Karpas-422 (cell line): ENCODE measurements at regions not wholly inside any gene's neighbourhood (a gene's known extent, or its start where the extent isn't known, plus 50 kb on each side); places are given as distances from the start of the nearest gene placed in this dataset.

Experiments
- DNase-seq: peaks from one replicate; pipeline ENCODE4 v3.0.0-alpha.2; 2015
- H2AFZ ChIP-seq: fragments of 200-600 bp; sonication (generic); 2 replicates; pipeline ENCODE4 v1.6.1; 2014; ENCODE audit warnings: antibody characterized with exemption, low read length, mixed read lengths
- H3K27ac ChIP-seq: fragments of 200-600 bp; sonication (generic); 2 replicates; pipeline ENCODE4 v1.5.1; 2014; ENCODE audit warnings: mild to moderate bottlenecking, low read length, moderate library complexity
- H3K27me3 ChIP-seq: fragments of 200-600 bp; sonication (generic); 2 replicates; pipeline ENCODE4 v1.6.1; 2014; ENCODE audit warnings: low read length, mixed read lengths
- H3K36me3 ChIP-seq: fragments of 200-600 bp; sonication (generic); 2 replicates; pipeline ENCODE4 v1.6.1; 2014; ENCODE audit warnings: low read length, mixed read lengths; ENCODE audit not compliant: insufficient read depth
- H3K4me1 ChIP-seq: fragments of 200-600 bp; sonication (generic); 2 replicates; pipeline ENCODE4 v1.6.1; 2014; ENCODE audit warnings: mild to moderate bottlenecking, low read length, mixed read lengths
- H3K4me2 ChIP-seq: fragments of 200-600 bp; sonication (generic); 2 replicates; pipeline ENCODE4 v1.6.1; 2014; ENCODE audit warnings: low read length, low read depth, mild to moderate bottlenecking; ENCODE audit not compliant: poor library complexity, severe bottlenecking
- H3K4me3 ChIP-seq: fragments of 200-600 bp; sonication (generic); 2 replicates; pipeline ENCODE4 v1.5.1; 2014; ENCODE audit warnings: mild to moderate bottlenecking, antibody characterized with exemption, low read length, mixed read lengths
- H3K79me2 ChIP-seq: fragments of 200-600 bp; sonication (generic); 2 replicates; pipeline ENCODE4 v1.6.1; 2014; ENCODE audit warnings: mild to moderate bottlenecking, low read length, mixed read lengths
- H3K9ac ChIP-seq: fragments of 200-600 bp; sonication (generic); 2 replicates; pipeline ENCODE4 v1.6.0; 2014; ENCODE audit warnings: low read length
- H3K9me2 ChIP-seq: fragments of 200-600 bp; sonication (generic), shearing (Covaris generic); replicated peaks from 2 replicates; pipeline ENCODE4 v1.6.0; 2014; ENCODE audit warnings: mild to moderate bottlenecking, low read length, moderate library complexity; ENCODE audit not compliant: insufficient read depth
- H3K9me3 ChIP-seq: fragments of 300-700, 200-600 bp; sonication (generic); 2 replicates; pipeline ENCODE4 v1.6.1; 2014; ENCODE audit warnings: low read length, mixed read lengths
- H4K20me1 ChIP-seq: fragments of 200-600 bp; sonication (generic); 2 replicates; pipeline ENCODE4 v1.6.1; 2014; ENCODE audit warnings: mild to moderate bottlenecking, antibody characterized with exemption, low read length, low read depth; ENCODE audit not compliant: insufficient read depth

GRCh38 chr7:25032774-25033743 is 53.1 kb upstream of the OSBPL3 start:
- H3K9me3 ChIP-seq, result peaks cover 3% of the 10 kb centered on the region; the same call in 1 of the 2 replicates
- peaks cover 41% of the 10 kb centered on the region for H3K4me1 ChIP-seq
- no peak overlapping the region for H3K4me2 ChIP-seq
- H3K79me2 ChIP-seq, result no peaks in the 10 kb centered on the region
- no peaks in the 10 kb centered on the region for H3K27me3 ChIP-seq
- no peak overlapping the region for H2AFZ ChIP-seq
- no peak overlapping the region for H3K27ac ChIP-seq
- H3K4me3 ChIP-seq, result no peak overlapping the region
- H3K9me2 ChIP-seq, result no peaks in the 10 kb centered on the region
- no peaks in the 10 kb centered on the region for H3K36me3 ChIP-seq
- H3K9ac ChIP-seq, result no peak overlapping the region
- no peak for DNase-seq
- H4K20me1 ChIP-seq, result no peaks in the 10 kb centered on the region

GRCh38 chr7:25031432-25031831 is 51.5 kb upstream of the OSBPL3 start:
- DNase-seq, result peak; percentile 63
- Histone ChIP-seq H3K4me1 (peaks cover 47% of the 10 kb centered on the region), H3K27me3 (no peaks in the 10 kb centered on the region), H3K79me2 (no peaks in the 10 kb centered on the region), H3K4me2 (peak overlapping the region; percentile 72), H3K9ac (peak overlapping the region; percentile 29; the same call in 1 of the 2 replicates), H2AFZ (peak overlapping the region; percentile 44), H3K9me3 (peaks cover 3% of the 10 kb centered on the region; the same call in 1 of the 2 replicates), H4K20me1 (no peaks in the 10 kb centered on the region), H3K36me3 (no peaks in the 10 kb centered on the region), H3K4me3 (peak overlapping the region; percentile 47), H3K27ac (peak overlapping the region; percentile 67), H3K9me2 (no peaks in the 10 kb centered on the region)

- DNase-seq, result peak; percentile 89
- peak overlapping the region; percentile 44 for H2AFZ ChIP-seq
- no peaks in the 10 kb centered on the region for H3K36me3 ChIP-seq
- peak overlapping the region; percentile 67 for H3K27ac ChIP-seq
- H3K4me3 ChIP-seq, result peak overlapping the region; percentile 47
- H3K79me2 ChIP-seq, result no peaks in the 10 kb centered on the region
- H3K9me3 ChIP-seq, result peaks cover 3% of the 10 kb centered on the region; the same call in 1 of the 2 replicates
- no peaks in the 10 kb centered on the region for H4K20me1 ChIP-seq
- H3K27me3 ChIP-seq, result no peaks in the 10 kb centered on the region
- peak overlapping the region; percentile 72 for H3K4me2 ChIP-seq
- no peaks in the 10 kb centered on the region for H3K9me2 ChIP-seq
- peaks cover 47% of the 10 kb centered on the region for H3K4me1 ChIP-seq
- H3K9ac ChIP-seq, result peak overlapping the region; percentile 37
These were observed 51.0 kb upstream of the OSBPL3 start for GRCh38 chr7:25031007-25031406.
